Lower lobe of right lung (tissue), 2 donors: ENCODE measurements at regions not wholly inside any gene's neighbourhood (a gene's known extent, or its start where the extent isn't known, plus 50 kb on each side); places are given as distances from the start of the nearest gene placed in this dataset.

Experiments
- ATAC-seq, 2 donors: fragments of 200-7000 bp; cut with Tn5 transposase; one replicate each; pipeline ENCODE4 v1.9.1; 2020 to 2022; ENCODE audit warnings: mild to moderate bottlenecking in 2 of 2, moderate library complexity in 2 of 2
- DNase-seq: peaks from one replicate; pipeline ENCODE4 v3.0.0-alpha.2; 2020
- H3K27ac ChIP-seq: fragments of 200-600 bp; one replicate; pipeline ENCODE4 v1.8.0; 2022
- H3K27me3 ChIP-seq: fragments of 200-600 bp; one replicate; pipeline ENCODE4 v1.8.0; 2022; ENCODE audit warnings: low read depth
- H3K36me3 ChIP-seq: fragments of 200-600 bp; one replicate; pipeline ENCODE4 v1.8.0; 2022; ENCODE audit warnings: mild to moderate bottlenecking
- H3K4me1 ChIP-seq: fragments of 200-600 bp; one replicate; pipeline ENCODE4 v1.8.0; 2022
- H3K4me3 ChIP-seq: fragments of 200-600 bp; one replicate; pipeline ENCODE4 v1.8.0; 2022; ENCODE audit warnings: mild to moderate bottlenecking
- H3K9me3 ChIP-seq: fragments of 200-600 bp; one replicate; pipeline ENCODE4 v1.8.0; 2022
- CTCF ChIP-seq: fragments of 200-600 bp; IDR thresholded peaks from one replicate; pipeline ENCODE4 v1.8.0; 2022; ENCODE audit warnings: antibody characterized with exemption, mild to moderate bottlenecking
- intact Hi-C: fragments of 100-400 bp; cut with DNase I; formaldehyde crosslinking; loops from one replicate; pipeline ENCODE4 v1.11.0; 2022
- donor health status: DM: no; HTN: yes; CAD: no; lungs with severe emphysema.

DNA sequence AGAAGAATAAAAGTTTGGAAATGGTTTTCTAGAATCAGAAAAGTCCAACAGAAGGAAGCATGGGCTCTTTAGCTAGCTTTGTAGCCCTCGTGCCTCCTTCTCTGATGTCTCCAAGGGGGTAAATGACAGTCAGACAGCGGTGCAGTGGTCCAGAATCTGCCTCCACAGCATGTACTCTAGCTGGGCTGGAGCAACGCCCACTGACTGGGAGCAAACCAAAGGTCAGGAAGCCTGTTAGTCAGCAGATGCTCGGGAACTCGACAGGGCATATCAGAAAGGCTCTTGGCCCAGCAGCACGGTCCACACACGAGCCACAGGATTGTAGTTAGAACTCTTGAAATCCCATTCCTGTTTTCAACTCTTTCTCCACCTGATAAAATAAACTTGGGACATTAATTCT lies 164.3 kb downstream of the GRIN2B start:
- Histone ChIP-seq H3K27ac (no peak overlapping the region), H3K36me3 (no peaks in the 10 kb centered on the region), H3K27me3 (no peaks in the 10 kb centered on the region), H3K4me1 (no peaks in the 10 kb centered on the region), H3K9me3 (no peaks in the 10 kb centered on the region), H3K4me3 (no peak overlapping the region)
- ATAC-seq (no peak), DNase-seq (no peak)
- no peak for TF ChIP-seq CTCF
- intact Hi-C loops = no loop called here

- no peak for TF ChIP-seq CTCF
- no peak overlapping the region for H3K4me3 ChIP-seq
- H3K27ac ChIP-seq = no peak overlapping the region
- H3K9me3 ChIP-seq = no peaks in the 10 kb centered on the region
- H3K36me3 ChIP-seq = no peaks in the 10 kb centered on the region
- DNase-seq (no peak), ATAC-seq (no peak)
- H3K4me1 ChIP-seq = no peaks in the 10 kb centered on the region
- no peaks in the 10 kb centered on the region for H3K27me3 ChIP-seq
- intact Hi-C loops = no loop called here
These were observed 165.0 kb downstream of the GRIN2B start for GRCh38 chr12:13816394-13816793.

DNA sequence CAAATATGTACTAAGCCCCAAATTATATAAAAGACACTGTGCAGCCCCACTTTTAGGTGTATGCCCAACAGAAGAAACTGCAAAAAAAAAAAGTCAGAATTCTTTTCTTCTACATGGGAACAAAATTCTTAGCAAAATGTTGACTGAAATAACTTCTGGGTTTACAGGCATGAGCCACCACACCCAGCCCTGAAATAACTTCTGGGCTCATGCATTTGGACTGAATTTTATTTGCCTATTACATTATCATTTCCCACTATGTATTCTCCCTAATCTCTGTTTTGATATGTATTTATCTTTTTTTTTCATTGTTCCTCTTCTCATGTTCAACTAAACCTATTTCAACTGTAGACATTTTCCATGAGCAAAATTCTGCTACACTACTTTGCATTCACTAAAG lies 169.2 kb downstream of the GRIN2B start:
- DNase-seq (no peak), ATAC-seq (no peak)
- no peaks in the 10 kb centered on the region for H3K36me3 ChIP-seq
- H3K4me3 ChIP-seq = no peak overlapping the region
- no peaks in the 10 kb centered on the region for H3K9me3 ChIP-seq
- H3K27me3 ChIP-seq = no peaks in the 10 kb centered on the region
- no peaks in the 10 kb centered on the region for H3K4me1 ChIP-seq
- intact Hi-C loops = no loop called here
- H3K27ac ChIP-seq = no peak overlapping the region
- no peak for TF ChIP-seq CTCF

DNA sequence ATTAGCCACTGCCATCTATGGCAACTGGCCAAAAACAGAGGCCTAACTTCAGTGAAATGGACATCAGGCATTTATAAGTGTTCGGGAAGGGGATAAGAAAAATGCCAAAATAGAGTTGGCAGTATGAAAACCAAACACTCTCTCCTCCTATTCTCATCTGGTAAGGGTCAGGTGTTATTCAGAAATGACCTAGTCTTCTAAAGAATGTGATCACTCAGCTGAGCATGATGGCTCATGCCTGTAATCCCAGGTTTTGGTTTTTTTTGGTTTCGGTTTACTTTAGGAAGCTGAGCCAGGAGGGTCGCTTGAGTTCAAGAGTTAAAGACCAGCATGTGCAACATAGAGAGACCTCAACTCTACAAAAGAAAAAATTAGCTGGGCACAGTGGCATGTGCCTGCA lies 170.3 kb downstream of the GRIN2B start:
- DNase-seq (no peak), ATAC-seq (no peak)
- Histone ChIP-seq H3K27ac (no peak overlapping the region), H3K4me1 (no peaks in the 10 kb centered on the region), H3K4me3 (no peak overlapping the region), H3K36me3 (no peaks in the 10 kb centered on the region), H3K27me3 (no peaks in the 10 kb centered on the region), H3K9me3 (no peaks in the 10 kb centered on the region)
- TF ChIP-seq CTCF = no peak
- intact Hi-C loops = no loop called here

- Histone ChIP-seq H3K4me3 (no peak overlapping the region), H3K36me3 (no peaks in the 10 kb centered on the region), H3K4me1 (no peaks in the 10 kb centered on the region), H3K27ac (no peak overlapping the region), H3K9me3 (no peaks in the 10 kb centered on the region), H3K27me3 (no peaks in the 10 kb centered on the region)
- no peak for TF ChIP-seq CTCF
- intact Hi-C loops = no loop called here
- DNase-seq (no peak), ATAC-seq (no peak)
These were observed 176.4 kb downstream of the GRIN2B start for GRCh38 chr12:13805041-13805440.

DNA sequence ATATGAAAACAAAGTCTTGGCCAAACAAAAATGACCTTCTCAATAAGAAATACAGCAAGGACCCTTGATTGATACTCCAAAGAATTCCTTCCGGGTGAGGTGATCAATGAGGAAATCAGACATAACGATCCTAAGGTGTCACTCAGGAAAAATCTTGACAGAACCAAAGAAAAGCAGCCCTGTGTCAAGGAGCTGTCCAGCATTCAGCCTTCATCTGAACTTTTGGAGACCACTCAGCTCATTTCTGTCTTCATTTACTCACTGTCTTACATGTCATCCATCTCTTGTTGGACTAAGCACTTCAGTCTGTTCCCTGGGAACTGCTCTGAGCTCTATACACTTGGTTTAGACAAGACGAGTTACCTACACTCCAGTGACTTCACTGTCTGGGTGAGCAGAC lies 179.9 kb downstream of the GRIN2B start:
- H3K4me1 ChIP-seq = no peaks in the 10 kb centered on the region
- H3K27ac ChIP-seq = no peak overlapping the region
- TF ChIP-seq CTCF = no peak
- no peak overlapping the region for H3K4me3 ChIP-seq
- no peaks in the 10 kb centered on the region for H3K36me3 ChIP-seq
- no peak for DNase-seq
- no peaks in the 10 kb centered on the region for H3K27me3 ChIP-seq
- ATAC-seq = no peak
- no peaks in the 10 kb centered on the region for H3K9me3 ChIP-seq
- intact Hi-C loops = no loop called here
